GM18868 (cell line): ENCODE measurements at regions not wholly inside any gene's neighbourhood (a gene's known extent, or its start where the extent isn't known, plus 50 kb on each side); places are given as distances from the start of the nearest gene placed in this dataset.

Experiments used
- ATAC-seq: cut with Tn5 transposase; IDR thresholded peaks from one replicate; pipeline ENCODE4 v1.9.1; 2021; ENCODE audit warnings: mild to moderate bottlenecking, moderate library complexity; ENCODE audit not compliant: unreplicated experiment

GRCh38 chr11:116172156-116172555, 600.6 kb downstream of the BUD13 start:
- no peak for ATAC-seq

- ATAC-seq, result no peak
These were observed 601.3 kb downstream of the BUD13 start for GRCh38 chr11:116171271-116172140.

- ATAC-seq, result no peak
These were observed 602.2 kb downstream of the BUD13 start for GRCh38 chr11:116170526-116171120.

- ATAC-seq, result no peak
These were observed 603.0 kb downstream of the BUD13 start for GRCh38 chr11:116169776-116170175.

GRCh38 chr11:116168459-116168787, 604.4 kb downstream of the BUD13 start:
- no peak for ATAC-seq

- ATAC-seq, result no peak
These were observed 604.9 kb downstream of the BUD13 start for GRCh38 chr11:116167706-116168458.

GRCh38 chr11:116166573-116167465, 606.0 kb downstream of the BUD13 start:
- no peak for ATAC-seq

- no peak for ATAC-seq
These were observed 607.9 kb downstream of the BUD13 start for GRCh38 chr11:116164843-116165242.

- no peak for ATAC-seq
These were observed 609.9 kb downstream of the BUD13 start for GRCh38 chr11:116162886-116163230.

- no peak for ATAC-seq
These were observed 610.5 kb downstream of the BUD13 start for GRCh38 chr11:116162086-116162885.

GRCh38 chr11:116148645-116149044, 624.1 kb downstream of the BUD13 start:
- no peak for ATAC-seq

- no peak for ATAC-seq
These were observed 624.7 kb downstream of the BUD13 start for GRCh38 chr11:116148056-116148455.

GRCh38 chr11:116145187-116145865, 627.5 kb downstream of the BUD13 start:
- ATAC-seq, result no peak

GRCh38 chr11:116144387-116144958, 628.3 kb downstream of the BUD13 start:
- no peak for ATAC-seq

GRCh38 chr11:116138280-116138679, 634.1 kb upstream of the CADM1 start:
- ATAC-seq, result no peak

- no peak for ATAC-seq
These were observed 633.5 kb upstream of the CADM1 start for GRCh38 chr11:116137753-116138152.

GRCh38 chr11:116136987-116137674, 632.9 kb upstream of the CADM1 start:
- no peak for ATAC-seq

GRCh38 chr11:116135891-116136290, 631.7 kb upstream of the CADM1 start:
- ATAC-seq, result no peak

GRCh38 chr11:116134450-116134849, 630.2 kb upstream of the CADM1 start:
- ATAC-seq, result no peak
